Central memory CD4-positive, alpha-beta T cell (primary cell): ENCODE measurements at regions not wholly inside any gene's neighbourhood (a gene's known extent, or its start where the extent isn't known, plus 50 kb on each side); places are given as distances from the start of the nearest gene placed in this dataset.
"Not testable (repeated sequence)": the region's sequence is repeated elsewhere in the genome, so short reads cannot be mapped to it uniquely, and the experiment has no call there.

Experiments
- DNase-seq: peaks from one replicate; pipeline ENCODE4 v3.0.0; 2022

DNA sequence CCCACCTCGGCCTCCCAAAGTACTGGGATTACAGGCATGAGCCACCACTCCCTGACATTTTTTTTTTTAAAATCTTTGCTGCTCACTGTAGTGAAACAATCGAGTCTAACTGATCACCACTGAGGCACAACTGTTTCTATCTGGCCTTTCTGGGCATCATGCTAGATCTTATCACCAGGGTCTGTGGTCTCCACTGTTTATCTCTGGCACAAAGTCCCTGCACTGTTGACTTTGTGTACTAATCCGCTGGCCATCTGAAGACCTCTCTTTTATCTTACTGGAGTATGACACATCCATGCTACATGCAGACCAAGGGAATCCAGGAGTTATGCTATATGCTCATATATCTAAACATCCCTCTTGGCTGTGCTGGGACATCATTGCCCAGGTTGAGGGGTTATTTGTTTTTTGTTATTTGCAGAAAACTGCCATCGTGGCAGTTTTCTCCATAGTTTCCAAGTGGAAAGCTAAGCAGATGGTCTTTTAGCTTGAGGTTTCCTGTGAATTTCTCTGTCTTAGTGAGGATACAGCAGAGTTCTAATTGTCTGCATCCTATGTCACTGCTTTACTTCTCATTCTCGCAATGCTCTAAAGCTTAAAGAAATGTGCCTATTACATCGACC, 456.9 kb downstream of the CCER1 start:
- no peak for DNase-seq

DNA sequence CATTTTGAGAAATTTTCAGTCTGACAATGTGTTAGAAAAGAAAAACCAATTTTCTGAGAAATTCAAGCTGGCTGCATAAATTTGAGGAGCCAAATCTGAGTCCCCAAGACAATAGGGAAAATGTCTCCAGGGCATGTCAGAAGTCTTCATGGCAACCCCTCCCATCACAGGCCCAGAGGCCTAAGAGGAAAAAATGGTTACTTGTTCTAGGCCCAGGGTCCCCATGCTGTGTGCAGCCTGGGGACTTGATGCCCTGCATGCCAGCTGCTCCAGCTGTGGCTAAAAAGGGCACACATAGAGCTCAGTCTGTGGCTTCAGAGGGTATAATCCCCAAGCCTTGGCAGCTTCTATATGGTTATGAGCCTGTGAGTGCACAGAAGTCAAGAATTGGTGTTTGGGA, 464.6 kb downstream of the CCER1 start:
- DNase-seq: no peak

DNA sequence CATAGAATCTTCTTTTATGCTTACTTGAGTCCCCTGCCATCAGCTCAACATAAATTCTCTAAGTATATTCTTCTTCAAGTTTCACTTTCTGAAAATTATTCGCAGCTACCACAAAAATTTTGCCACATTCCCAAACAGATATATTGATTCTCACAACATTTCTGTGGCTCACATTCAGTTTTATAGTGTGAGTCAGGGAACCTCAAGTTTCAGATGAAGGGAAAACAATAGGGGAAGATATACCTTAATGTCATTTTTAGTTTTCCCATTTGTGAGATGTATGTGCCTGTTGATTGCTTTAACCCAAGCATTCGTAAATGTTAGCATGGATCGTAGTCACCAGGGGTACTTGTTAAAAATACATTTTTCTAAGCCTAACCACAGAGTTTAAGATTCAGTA, 465.8 kb downstream of the CCER1 start:
- DNase-seq: no peak

DNA sequence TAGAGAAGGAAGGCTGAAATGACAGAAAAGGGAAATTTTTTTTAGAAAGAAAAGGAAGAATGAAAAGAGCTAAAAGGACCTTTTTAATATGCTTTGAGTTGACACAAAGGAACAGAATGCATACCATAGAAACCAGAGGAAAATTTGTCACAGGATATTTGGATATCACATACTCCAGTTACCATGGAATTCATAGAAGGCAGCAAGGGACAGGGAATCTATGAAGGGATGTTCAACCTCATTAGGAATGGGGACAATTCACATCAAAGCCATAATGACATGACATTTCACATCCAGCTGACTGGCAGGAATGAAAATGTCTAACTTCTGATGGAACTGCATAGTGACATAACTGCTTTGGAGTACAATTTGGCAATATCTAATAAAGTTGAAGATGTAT, 469.4 kb downstream of the CCER1 start:
- DNase-seq: no peak

DNA sequence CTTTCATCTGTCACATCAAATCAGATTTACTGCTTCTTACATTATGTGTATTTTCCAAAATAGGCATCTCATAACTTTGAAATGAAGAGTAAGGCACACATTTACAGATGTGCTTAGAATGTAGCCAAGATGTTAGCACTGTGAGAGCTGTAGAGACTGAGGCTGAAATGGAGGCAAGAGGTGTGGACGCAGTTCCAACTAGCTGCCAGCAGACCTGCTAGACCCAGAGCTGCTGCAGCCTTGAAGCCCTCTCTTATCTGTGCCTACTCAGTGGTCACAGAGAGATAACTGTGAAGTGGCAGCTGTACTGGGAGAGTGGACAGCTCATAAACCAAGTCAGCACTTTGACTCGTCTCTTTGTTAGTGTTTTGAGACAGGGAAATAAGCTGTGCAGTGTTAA, 470.9 kb downstream of the CCER1 start:
- no peak for DNase-seq

DNA sequence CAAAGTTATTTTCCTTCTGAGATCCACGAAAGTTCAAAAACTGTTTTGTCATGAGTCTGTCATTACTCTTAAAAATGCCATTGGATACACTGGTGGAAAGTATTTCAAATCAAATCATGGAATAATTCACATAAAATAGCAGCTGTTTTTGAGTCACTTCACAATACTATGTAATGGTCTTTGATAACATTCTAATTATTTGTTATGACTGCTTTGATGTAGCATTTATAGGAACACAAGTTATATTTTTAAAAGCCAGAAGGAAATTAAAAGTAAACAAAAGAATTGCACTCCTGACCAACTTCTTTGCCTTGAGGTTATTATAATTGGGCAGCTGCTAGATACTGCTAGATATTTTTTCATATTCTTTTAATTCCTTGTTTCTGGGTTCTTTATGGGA, 473.2 kb downstream of the CCER1 start:
- DNase-seq: no peak

DNA sequence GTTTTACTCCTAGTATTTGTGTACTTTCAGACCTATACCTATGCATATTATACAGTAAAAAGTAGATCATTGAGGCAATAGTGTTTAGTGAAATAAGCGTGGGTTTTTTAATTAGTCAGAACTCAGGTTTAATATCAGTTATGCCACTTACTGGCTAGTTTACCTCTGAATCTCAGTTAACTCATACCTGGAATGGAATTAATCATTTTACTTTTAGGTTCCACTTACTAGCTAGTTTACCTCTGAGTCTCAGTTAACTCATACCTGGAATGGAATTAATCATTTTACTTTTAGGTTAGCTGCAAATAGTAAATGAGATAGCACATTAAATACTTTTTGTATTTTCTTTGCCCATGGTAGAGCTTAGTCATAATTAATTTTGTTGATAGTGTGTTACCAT, 475.7 kb downstream of the CCER1 start:
- no peak for DNase-seq

DNA sequence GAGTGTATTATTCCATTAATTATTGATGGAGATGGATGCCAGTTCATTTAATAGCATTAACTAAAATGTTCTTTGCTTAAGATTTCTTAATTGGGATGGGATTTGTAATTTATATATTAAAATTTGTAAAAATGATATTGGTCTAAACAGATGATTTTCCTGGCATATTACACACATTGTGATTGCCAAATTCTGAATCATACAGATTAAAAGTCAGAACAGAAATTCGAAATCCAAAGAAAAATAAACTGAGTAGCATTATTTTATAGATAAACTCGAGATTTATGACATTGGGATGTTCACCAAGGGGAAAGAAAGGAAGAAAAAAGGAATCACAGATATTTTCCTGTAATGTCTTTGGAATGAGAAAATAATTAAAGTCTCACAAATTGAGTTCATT, 481.1 kb downstream of the CCER1 start:
- DNase-seq: no peak

DNA sequence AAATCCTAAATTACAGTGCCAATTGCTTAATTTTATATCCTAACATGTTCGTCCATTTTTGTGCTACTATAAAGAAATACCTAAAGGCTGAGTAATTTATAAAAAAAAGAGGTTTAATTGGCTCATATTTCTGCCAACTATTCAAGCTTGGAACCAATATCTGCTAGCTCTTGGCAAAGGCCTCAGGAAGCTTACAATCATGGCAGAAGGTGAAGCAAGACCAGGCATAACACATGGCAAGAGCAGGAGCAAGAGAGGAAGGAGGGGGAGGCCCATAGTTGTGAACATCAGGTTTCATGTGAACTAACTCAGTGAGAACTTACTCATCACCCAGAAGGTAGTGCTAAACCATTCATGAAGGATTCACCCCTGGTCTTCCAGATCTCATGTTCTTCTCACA, 494.3 kb downstream of the CCER1 start:
- DNase-seq: no peak

DNA sequence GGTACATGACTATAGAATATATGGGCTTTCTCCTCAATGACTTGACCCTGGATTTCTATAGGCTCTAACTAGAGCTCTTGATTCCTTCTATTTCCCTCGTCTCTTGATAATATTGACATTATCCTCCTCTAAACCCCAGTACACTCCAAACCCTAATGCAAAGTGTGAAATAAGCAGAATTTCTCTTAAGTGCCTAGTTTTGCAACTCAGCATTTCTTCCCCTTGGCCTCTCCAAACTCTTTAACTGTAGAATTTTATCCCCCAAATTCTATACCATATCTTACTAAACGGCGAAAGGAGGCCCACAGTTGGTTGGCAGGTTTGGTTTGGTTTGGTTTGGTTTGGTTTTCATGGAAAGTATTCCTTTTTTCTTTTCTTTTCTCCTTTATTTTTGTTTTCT, 498.7 kb downstream of the CCER1 start:
- DNase-seq: no peak

DNA sequence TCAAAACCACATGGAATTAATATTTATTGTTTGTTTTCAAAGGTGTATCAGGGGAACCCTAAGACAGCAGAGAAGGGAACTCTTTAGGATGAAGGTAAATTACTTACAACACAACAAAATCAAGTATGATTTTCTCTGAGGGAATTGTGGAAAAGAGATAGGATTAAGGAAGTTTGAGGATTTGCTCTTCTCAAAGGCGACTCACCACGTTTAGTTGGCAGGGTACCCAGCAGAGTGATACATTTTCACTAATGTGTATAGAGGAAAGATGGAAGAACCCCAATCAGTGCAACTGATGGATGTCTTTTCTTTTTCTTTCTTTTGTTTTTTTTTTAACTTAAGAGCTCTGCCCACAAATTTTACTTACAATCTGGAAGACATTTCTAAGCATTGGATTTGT, 499.2 kb downstream of the CCER1 start:
- no peak for DNase-seq

DNA sequence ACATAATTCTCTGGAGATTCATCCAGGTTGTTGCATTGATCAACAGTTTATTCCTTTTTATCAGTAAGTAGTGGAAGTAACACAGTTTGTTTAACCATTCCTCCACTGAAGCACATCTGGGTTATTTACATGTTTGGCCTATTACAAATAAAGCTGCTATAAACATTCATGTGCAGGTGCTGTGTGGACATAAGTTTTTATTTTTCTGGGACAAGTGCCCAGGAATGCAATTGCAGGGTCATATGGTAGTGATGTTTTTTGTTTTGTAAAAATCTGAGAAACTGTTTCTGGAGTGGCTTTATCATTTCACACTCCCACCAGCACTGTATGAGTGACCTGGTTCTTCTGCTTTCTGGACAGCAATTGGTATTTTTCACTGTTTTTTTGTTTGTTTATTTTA, 505.4 kb downstream of the CCER1 start:
- no peak for DNase-seq

DNA sequence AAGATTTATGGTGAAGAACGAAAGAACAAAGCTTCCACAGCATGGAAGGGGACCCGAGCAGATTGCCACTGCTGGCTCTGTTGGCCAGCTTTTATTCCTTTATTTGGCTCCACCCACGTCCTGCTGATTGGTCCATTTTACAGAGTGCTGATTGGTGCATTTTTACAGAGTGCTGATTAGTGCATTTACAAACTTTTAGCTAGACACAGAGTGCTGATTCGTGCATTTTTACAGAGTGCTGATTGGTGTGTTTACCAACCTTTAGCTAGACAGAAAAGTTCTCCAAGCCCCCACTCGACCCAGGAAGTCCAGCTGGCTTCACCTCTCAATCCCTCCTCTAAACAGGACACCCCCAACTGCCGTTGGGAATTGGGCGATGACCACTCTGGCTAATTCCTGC, 511.5 kb downstream of the CCER1 start:
- DNase-seq: not testable (repeated sequence)

DNA sequence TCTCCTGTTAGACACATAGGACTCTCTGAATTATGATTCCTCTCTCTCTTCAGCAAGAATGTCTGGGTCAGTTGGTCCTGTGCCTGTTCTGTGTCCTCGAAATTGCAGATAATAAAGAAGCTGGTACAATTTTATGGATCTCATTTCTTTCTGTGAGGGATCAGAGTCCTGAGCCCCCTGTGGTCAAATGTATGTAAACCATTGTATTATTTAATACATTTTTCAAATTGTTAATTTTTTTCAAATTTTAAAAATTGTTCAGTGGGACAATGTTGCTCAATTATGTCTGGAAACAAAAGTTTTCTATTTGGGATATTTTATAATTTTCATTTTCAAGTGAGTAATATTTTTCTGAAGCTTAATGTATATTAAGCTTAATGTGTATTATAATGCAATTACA, 513.5 kb downstream of the CCER1 start:
- no peak for DNase-seq

DNA sequence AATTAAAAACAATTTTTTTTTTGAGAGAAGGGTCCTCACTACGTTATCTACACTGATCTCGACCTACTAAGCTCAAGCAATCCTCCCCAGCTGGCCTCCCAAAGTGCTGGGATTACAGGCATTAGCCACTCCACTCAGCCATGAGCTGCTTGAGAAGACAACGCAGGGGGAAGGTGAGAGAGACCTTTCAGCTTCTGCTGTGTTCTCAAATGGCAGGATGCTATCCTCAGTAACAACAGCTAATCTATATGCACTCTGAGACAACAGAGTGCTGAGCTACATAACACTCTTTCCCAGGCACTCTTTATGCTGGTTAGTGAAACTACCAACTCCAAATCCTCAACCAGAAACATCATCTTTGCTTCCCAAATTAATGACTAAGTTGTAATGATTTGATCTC, 526.1 kb downstream of the CCER1 start:
- no peak for DNase-seq

DNA sequence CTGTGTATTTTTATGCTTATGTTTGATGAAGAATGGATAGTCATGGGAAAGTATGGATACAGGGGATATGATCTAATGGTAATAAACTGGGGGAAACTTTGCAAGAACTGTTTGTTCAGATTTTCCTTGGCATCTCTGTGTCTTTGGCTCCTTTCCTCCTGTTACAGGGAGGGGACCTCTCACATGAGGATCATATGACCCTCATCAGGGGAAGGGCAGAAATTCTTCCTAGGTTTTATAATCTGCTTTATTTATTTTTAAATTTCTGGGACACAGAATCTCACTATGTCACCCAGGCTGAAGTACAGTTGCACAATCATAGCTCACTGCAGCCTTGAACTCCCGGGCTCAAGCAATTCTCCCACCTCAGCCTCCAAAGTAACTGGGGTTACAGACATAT, 526.5 kb downstream of the CCER1 start:
- no peak for DNase-seq

DNA sequence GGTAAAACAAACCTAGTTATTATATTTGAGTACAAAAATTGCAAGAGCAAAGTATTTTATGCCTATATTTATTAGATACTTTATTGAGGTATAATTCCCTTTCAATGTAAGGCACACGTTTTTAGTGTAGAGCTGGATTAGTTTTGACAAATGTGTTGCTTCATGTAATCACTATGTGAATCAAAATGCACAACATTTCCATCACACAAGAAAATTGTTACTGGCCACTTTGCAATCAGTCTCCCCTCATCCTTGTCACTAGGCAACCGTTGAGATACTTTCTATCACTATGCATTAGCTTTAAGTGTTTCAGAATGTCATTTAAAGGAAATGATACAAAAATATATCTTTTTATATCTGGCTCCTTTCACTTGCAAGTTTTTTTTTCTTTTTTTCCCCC, 531.0 kb downstream of the CCER1 start:
- DNase-seq: no peak

DNA sequence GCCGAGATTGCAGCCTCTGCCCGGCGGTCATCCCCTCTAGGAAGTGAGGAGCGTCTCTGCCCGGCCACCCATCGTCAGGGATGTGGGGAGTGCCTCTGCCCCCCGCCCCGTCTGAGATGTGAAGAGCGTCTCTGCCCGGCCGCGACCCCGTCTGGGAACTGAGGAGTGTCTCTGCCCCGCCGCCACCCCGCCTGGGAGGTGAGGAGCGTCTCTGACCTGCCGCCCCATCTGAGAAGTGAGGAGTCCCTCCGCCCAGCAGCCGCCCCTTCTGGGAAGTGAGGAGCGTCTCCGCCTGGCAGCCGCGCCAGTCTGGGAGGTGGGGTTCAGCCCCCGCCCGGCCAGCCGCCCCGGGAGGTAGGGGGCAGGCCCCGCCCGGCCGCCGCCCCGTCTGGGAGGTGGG, 544.0 kb downstream of the CCER1 start:
- DNase-seq: no peak

DNA sequence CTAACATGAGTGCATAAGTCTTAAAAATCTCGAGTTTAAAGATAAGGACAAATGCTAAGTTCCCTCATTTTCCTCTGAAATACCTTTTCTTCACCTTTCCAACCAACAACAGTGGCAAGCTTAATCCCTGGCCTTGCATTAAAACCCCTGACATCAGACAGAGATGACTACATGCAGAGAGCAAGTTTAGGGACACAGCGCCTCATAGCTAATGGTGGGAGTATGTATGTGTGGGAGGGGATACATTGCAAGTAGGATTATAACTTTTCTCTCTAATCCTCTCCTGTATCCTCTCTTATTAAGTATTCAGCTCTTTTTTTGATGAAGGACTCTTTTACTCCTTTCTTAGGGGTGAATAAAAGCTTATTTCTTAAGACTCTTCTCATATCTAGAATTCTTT, 547.1 kb downstream of the CCER1 start:
- no peak for DNase-seq

DNA sequence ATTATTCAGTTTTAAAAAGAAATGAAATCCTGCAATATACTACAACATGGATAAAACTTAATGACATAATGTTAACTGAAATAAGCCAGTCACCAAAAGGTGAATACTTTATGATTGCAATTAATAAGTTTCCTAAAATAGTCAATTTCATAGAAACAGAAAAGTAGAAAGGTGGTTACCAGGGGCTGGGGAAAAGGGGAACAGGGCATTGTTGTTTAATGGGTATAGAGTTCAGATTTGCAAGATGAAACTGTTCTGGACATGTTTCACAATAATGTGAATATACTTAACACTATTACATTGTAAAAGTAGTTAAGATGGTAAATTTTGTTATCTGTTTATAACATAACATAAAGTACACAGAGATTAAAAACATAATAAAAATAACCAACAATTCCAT, 550.9 kb downstream of the CCER1 start:
- DNase-seq: no peak

DNA sequence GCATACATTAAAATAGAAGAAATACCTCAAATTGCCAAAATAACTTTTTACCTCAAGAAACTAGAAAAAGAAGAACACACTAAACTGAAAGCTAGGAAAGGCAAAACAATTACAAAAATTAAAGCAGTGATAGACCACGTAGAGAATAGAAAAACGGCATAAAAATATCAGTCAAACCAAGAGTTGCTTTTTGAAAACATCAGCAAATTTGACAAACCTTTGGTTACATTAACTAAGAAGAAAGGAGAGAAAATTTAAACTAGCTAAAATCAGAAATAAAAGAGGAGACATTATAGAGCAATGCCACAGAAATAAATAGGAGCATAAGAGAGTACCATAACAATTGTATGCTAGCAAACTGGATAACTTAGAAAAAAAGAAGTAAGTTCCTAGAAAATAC, 553.8 kb downstream of the CCER1 start:
- DNase-seq: no peak

DNA sequence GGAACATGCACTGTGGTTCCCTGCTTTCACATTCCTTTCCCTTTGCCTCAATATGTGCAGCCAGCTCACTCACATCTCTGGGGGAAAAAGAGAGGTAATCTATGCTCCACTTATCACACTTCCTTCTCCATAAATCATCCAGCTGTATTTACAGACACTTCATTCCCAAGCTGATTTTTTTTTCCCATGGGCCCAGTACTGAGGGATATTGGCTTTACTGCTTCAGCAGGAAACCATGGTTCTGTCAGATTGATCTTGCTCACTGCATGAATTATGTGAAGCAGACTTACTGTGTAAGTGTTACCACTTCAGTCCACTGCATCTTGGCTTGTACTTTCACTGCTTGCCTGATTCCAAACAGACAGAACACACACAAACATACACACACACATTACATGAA, 555.6 kb downstream of the CCER1 start:
- DNase-seq: no peak

DNA sequence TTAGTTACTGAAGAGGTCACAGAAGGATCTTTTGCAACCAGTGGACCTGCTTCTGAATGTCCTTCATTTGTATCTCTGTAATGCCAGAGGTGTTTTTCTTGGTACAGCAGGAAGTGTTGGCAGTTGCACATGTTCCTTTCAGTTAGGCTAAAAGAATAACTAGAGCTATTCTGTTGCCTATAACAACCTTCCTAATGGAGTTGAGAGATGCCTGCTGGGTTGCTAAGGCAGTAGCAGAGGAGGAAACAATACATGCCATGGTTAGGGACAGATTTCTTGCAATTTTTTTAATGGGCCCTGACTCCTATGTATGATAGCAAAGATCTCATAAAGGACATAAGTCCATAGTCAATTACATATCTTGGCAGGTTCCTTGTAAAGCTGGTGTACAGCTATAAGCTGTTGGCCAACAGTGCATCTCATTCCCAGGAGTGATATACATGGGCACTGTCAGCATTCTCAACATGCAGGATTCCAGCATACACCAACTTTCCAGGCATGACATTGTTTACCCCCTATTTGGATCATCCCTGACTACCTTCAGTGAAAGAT, 556.6 kb downstream of the CCER1 start:
- DNase-seq: no peak

DNA sequence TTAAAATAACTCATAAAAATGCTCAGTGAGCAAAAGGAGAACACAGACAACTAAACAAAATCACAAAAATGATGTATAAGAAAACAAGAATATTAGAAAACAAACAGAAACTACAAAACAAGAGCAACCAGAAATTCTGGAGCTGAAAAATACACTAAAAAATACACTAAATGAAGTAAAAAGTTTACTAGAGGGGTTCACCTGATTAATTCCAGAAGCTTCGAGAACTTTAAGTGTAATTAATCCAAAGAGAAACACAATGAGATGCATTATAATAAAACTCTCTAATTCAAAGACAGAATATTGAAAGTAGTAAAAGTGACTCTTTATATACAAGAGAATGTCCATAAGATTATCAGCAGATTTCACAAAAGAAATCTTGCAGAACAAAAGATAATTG, 558.4 kb downstream of the CCER1 start:
- DNase-seq: no peak

DNA sequence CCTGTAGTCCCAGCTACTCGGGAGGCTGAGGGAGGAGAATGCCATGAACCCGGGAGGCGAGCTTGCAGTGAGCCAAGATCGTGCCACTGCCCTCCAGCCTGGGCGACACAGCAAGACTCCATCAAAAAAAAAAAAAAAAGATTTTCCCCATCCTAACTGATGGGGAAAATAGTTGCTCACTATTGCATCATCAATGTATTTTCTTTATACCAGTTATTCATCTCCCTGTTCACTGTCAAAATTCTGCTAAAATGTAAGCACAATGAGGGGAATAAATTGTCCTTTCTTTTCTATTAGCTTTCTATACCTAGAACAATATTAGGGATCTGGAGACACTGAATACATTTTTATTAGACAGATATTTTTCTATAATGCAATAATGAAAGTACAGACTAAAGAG, 561.3 kb downstream of the CCER1 start:
- no peak for DNase-seq

DNA sequence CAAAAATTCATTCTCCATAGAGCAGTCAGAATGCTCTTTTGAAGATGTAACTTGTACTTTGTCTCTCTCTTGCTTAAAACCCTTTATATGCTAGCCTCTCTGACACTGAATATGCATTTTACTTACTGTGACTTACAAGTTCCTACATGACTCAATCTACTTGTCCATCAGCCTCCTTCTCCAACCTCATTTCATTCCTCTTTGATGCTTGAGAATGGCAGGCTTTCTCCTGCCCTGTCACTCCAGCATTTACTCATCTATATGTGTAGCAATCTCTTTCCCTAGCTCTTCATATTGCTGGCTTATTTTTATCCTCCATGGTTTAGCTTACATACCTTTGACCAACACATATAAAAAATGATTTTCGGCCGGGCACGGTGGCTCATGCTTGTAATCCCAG, 561.9 kb downstream of the CCER1 start:
- no peak for DNase-seq
